ENCODE measurements at regions not wholly inside any gene's neighbourhood (a gene's known extent, or its start where the extent isn't known, plus 50 kb on each side); places are given as distances from the start of the nearest gene placed in this dataset.

- no peak for TF ChIP-seq GATA2 (IDR thresholded peaks at IDR 0.05; ENCODE audit: low read depth, low read length)
- TF ChIP-seq GATA3 (IDR thresholded peaks at IDR 0.05; ENCODE audit: low read depth, low read length), result no peak
Observed at GRCh38 chr9:103281126-103281525, 286.0 kb downstream of the CYLC2 start.

All from SH-SY5Y (cell line).